GM12874 (cell line): ENCODE measurements at regions not wholly inside any gene's neighbourhood (a gene's known extent, or its start where the extent isn't known, plus 50 kb on each side); places are given as distances from the start of the nearest gene placed in this dataset.

Experiments
- TF ChIP-seq, protein P1 (sequence below): IDR thresholded peaks from 2 replicates; pipeline ENCODE4 v1.5.1; 2011; ENCODE audit warnings: low read depth, mild to moderate bottlenecking, control low read depth, low read length, moderate library complexity; ENCODE audit not compliant: insufficient read depth

DNA sequence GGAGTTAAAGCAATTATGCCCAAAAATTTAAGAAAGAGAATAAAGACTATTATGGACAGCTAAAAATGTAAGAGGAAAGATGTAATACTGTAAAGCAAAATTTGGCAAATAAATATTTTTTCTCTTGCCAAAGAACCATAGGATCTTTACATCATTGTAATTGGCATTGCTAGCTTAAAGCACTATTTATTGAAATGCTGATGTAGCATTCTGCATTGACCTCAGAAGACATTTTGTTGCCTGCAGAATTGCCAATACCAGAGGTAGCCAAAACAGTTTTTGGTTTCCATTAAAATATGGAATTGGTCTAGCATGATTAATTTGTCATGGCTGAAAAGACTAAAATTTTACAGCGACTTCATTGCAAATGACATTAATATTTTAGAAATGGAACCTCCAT lies 191.5 kb upstream of the CHODL start:
- TF ChIP-seq, protein P1, sequence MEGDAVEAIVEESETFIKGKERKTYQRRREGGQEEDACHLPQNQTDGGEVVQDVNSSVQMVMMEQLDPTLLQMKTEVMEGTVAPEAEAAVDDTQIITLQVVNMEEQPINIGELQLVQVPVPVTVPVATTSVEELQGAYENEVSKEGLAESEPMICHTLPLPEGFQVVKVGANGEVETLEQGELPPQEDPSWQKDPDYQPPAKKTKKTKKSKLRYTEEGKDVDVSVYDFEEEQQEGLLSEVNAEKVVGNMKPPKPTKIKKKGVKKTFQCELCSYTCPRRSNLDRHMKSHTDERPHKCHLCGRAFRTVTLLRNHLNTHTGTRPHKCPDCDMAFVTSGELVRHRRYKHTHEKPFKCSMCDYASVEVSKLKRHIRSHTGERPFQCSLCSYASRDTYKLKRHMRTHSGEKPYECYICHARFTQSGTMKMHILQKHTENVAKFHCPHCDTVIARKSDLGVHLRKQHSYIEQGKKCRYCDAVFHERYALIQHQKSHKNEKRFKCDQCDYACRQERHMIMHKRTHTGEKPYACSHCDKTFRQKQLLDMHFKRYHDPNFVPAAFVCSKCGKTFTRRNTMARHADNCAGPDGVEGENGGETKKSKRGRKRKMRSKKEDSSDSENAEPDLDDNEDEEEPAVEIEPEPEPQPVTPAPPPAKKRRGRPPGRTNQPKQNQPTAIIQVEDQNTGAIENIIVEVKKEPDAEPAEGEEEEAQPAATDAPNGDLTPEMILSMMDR: no peak

DNA sequence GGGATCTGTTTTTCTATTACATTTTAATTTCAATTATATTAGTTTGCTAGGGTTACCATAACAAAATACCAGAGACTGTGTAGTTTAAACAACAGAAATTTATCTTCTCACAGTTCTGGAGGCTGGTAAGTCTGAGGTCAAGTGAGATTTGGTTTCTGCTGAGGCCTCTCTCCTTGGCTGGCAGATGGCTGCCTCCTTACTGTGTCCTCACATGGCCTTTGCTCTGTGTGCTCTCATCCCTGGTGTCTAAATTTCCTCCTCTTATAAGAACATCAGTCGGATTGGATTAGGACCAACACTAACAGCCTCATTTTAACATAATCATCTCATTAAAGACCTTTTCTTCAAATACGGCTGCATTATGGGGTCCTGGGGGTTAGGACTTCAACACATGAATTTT lies 195.2 kb upstream of the CHODL start:
- TF ChIP-seq, protein P1: no peak

DNA sequence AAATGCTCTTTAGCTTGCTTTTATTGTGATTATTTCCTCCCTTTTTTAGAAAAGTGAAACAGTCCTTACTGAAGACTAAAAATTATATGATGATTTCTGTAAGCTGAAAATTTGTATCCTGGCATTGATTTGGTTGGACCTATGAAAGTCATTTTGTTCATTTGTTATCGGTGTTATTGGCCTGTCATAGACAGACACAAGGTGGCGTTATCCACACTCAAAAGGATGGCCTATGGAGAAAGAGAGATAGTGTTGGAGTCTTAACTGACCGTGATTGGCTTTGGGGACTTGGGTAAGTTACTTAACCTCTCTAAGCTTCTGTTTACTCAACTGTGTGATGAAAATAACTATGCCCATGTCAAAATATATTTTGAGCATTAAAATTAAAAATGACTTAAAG lies 203.6 kb upstream of the CHODL start:
- TF ChIP-seq, protein P1: peak; percentile 32; the same call in 1 of the 2 replicates

DNA sequence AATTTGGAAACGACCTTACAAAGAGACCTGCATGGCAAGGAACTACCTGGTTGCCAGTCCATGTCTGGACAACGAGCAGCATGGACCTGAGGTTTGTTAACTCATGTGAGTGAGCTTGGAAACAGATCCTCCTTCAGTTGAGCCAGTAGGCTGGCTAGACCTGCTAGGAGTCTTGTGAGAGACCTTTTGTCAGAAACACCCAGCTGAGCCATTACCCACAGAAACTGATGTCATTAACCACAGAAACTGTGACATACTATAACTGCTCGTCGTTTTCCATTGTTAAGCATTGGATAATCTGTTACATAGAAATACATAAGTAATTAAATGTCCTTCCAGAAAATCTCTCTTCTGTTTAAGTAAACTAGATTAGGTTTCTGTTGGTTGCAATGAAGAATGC lies 211.1 kb upstream of the C21orf91 start:
- TF ChIP-seq, protein P1: no peak

DNA sequence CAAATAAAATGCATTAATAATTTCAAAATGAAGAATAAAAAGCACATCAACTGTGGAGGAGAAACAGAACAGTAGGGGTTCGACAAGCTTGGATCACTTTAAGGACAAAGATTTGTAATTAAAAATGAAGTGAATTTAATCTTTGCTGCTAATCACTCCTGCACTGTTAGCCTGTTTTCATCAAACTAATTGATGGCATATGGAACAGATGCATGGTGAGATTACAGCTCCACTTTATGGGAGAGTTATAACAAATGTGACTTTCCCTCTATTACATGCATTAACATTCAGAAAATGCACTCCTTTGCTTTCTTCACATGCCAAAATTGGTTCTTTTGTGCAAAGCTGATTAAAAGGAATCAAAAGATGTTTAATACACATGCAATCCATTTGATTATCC lies 207.2 kb upstream of the C21orf91 start:
- TF ChIP-seq, protein P1: no peak

DNA sequence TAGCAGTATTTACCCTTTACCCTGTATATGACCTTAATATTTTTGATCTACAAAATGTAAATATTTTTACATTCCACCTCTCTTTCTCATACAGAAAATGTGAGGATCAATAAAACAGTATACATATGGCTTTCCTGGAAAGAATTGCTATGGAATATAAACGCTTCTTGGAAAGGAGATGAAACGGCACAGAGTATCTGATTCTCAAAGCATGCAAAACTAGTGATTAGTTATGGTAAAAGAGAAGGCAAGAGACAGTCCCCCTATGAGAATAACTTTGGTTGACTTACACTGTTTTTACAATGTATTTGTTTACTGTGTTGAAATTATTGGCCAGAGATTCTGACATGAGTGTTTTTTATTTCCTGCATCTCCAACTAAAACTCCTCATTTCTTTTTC lies 204.6 kb upstream of the C21orf91 start:
- TF ChIP-seq, protein P1: no peak

DNA sequence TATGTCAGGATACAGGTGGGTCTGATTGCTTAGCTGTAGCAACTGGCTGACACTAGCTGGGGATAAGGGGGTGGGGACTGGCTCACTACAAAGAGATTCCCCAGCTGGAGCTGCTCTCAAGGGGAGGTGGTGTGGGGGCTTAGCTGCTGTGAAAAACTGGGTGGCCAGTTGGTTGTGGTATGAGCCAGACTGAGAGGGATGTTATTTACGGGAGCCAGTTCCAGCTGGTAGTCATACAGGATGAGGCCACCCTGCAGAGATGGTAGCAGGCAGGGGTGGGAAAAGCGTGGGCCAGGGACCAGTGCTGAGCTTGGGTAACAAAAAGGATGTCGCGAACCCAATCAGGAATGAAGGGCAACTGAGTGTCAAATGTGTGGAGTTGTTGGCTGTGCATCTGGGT lies 204.0 kb upstream of the C21orf91 start:
- TF ChIP-seq, protein P1: no peak

DNA sequence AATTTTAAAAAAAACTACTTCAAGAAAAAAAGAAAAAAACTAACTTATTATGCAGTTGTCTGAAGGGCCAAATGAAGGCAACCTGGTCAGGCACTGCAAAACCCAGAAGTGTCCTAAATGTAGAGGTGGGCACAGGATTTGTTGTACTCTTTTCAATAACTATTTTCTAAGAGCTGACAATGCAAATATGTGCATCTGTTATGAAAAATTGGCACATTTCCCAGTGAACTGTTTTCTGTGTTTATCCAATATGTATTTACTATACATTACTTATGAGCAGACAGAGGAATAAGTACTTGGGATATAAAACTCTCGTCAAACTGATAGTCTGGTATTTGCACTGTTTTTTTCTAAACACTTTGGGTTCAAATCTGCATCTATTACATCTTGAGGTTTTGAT lies 188.0 kb upstream of the C21orf91 start:
- TF ChIP-seq, protein P1: no peak
